Kidney (tissue), 13 donors: ENCODE measurements at regions not wholly inside any gene's neighbourhood (a gene's known extent, or its start where the extent isn't known, plus 50 kb on each side); places are given as distances from the start of the nearest gene placed in this dataset.

ENCODE experiments used
- DNase-seq, 5 donors: peaks; one replicate each; pipeline ENCODE4 v3.0.0-alpha.2; 2013 to 2020
- FAIRE-seq: peaks from 2 replicates; lab custom pipeline; 2012; peaks lifted over from hg19 to GRCh38; lab: Jason Lieb, UNC
- H3K27ac ChIP-seq, 2 donors: one replicate each; pipeline ENCODE4 v1.7.0; 2013; ENCODE audit warnings: low read depth in 2 of 2, low read length in 2 of 2, inconsistent platforms in 1 of 2
- H3K27me3 ChIP-seq: one replicate; pipeline ENCODE4 v1.7.1; 2013; ENCODE audit warnings: low read length, inconsistent platforms; ENCODE audit not compliant: control insufficient read depth, insufficient read depth
- H3K36me3 ChIP-seq, 3 donors: one replicate each; pipeline versions ENCODE4 v1.7.0 to v1.7.1; 2013; ENCODE audit warnings: low read length in 3 of 3, control low read depth in 1 of 3, inconsistent platforms in 1 of 3; ENCODE audit not compliant: insufficient read depth in 3 of 3, control insufficient read depth in 2 of 3
- H3K4me1 ChIP-seq, 3 donors: one replicate each; pipeline versions ENCODE4 v1.7.0 to v1.7.1; 2013; ENCODE audit warnings: low read length in 3 of 3, inconsistent platforms in 1 of 3, low read depth in 1 of 3; ENCODE audit not compliant: control insufficient read depth in 2 of 3, insufficient read depth in 2 of 3
- H3K4me3 ChIP-seq, 3 donors: one replicate each; pipeline versions ENCODE4 v1.7.0 to v1.8.1; 2013; ENCODE audit warnings: low read length in 3 of 3, control low read depth in 1 of 3, inconsistent platforms in 1 of 3
- H3K9ac ChIP-seq, 3 donors: one replicate each; pipeline versions ENCODE4 v1.7.0 to v1.7.1; 2013; ENCODE audit warnings: low read length in 3 of 3, control low read depth in 1 of 3, inconsistent platforms in 1 of 3
- H3K9me3 ChIP-seq, 3 donors: one replicate each; pipeline versions ENCODE4 v1.7.0 to v1.7.1; 2013; ENCODE audit warnings: low read length in 3 of 3, control low read depth in 1 of 3, inconsistent platforms in 1 of 3; ENCODE audit not compliant: control insufficient read depth in 2 of 3, insufficient read depth in 1 of 3
- CTCF ChIP-seq: IDR thresholded peaks from 3 replicates; pipeline ENCODE4 v1.5.1; 2012; ENCODE audit warnings: mild to moderate bottlenecking, moderate library complexity, borderline replicate concordance; ENCODE audit not compliant: insufficient read depth; ENCODE audit errors: extremely low read depth
- intact Hi-C: fragments of 100-400 bp; cut with DNase I; formaldehyde crosslinking; loops from one replicate; pipeline ENCODE4 v1.11.1; 2022
- donor health status: control.
- donor health status: control.
- donor health status: control.
- donor health status: control.
- donor health status: control.
- donor health status: DM: yes; HTN: yes; CAD: no.
- donor health status: Normal renal cell carcinoma (clear cell type).

- H3K27ac ChIP-seq = no peak overlapping the region
- no peak overlapping the region for H3K9ac ChIP-seq
- TF ChIP-seq CTCF = no peak
- no peaks in the 10 kb centered on the region for H3K4me1 ChIP-seq
- no peaks in the 10 kb centered on the region for H3K36me3 ChIP-seq
- DNase-seq (no peak), FAIRE-seq (no peak)
- intact Hi-C loops = no loop called here
- no peaks in the 10 kb centered on the region for H3K9me3 ChIP-seq
- no peak overlapping the region for H3K4me3 ChIP-seq
- no peaks in the 10 kb centered on the region for H3K27me3 ChIP-seq
These were observed 99.8 kb downstream of the VPREB1 start for GRCh38 chr22:22344430-22344829.

DNA sequence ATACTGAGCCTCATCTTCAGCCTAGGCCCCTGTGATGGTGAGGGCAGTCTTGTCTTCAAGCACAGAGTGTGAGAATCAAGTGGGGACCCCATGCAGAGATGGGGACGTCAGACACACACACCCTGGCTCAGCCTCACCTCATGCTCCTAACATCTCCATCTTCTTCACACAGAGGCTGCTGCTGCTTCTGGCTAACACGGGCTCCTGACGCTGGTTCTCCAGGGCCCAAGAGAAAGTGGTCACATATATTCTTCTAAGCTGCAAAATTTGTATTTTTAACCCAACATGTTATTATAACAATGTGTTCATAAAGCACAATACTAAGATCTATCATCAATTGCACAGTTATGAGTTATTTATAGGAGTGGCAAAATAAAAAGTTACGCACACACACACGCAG, 101.2 kb downstream of the VPREB1 start:
- intact Hi-C loops = no loop called here
- H3K9ac ChIP-seq = no peak overlapping the region
- no peaks in the 10 kb centered on the region for H3K36me3 ChIP-seq
- FAIRE-seq (no peak), DNase-seq (no peak)
- H3K4me3 ChIP-seq = no peak overlapping the region
- TF ChIP-seq CTCF = no peak
- H3K27ac ChIP-seq = no peak overlapping the region
- no peaks in the 10 kb centered on the region for H3K9me3 ChIP-seq
- H3K4me1 ChIP-seq = no peaks in the 10 kb centered on the region
- H3K27me3 ChIP-seq = no peaks in the 10 kb centered on the region

- Histone ChIP-seq H3K27me3 (no peaks in the 10 kb centered on the region), H3K36me3 (no peaks in the 10 kb centered on the region), H3K9me3 (no peaks in the 10 kb centered on the region), H3K4me1 (no peaks in the 10 kb centered on the region), H3K9ac (no peak overlapping the region), H3K27ac (no peak overlapping the region), H3K4me3 (no peak overlapping the region)
- DNase-seq (no peak), FAIRE-seq (no peak)
- intact Hi-C loops = no loop called here
- TF ChIP-seq CTCF = no peak
These were observed 102.0 kb downstream of the VPREB1 start for GRCh38 chr22:22346401-22347107.
